Heart left ventricle (tissue), 16 donors: ENCODE measurements at regions not wholly inside any gene's neighbourhood (a gene's known extent, or its start where the extent isn't known, plus 50 kb on each side); places are given as distances from the start of the nearest gene placed in this dataset.

Experiments used
- ATAC-seq, 4 donors: fragments of 200-7000 bp; cut with Tn5 transposase; one replicate each; pipeline ENCODE4 v1.9.1; 2020 to 2022; ENCODE audit warnings: moderate library complexity in 4 of 4, mild to moderate bottlenecking in 3 of 4, moderate number of reproducible peaks in 1 of 4
- DNase-seq, 5 donors: peaks; one replicate each; pipeline ENCODE4 v3.0.0-alpha.2; 2020
- H3K27ac ChIP-seq, 12 donors: fragments of 200-600 bp; sonication (generic) in 4 of 12; one replicate each; pipeline versions ENCODE4 v1.5.0 to v1.8.0; 2016 to 2022; ENCODE audit warnings: mild to moderate bottlenecking in 2 of 12
- H3K27me3 ChIP-seq, 9 donors: fragments of 200-600 bp; sonication (generic) in 2 of 9; one replicate each; pipeline versions ENCODE4 v1.5.1 to v1.8.0; 2016 to 2022; ENCODE audit warnings: mild to moderate bottlenecking in 3 of 9
- H3K36me3 ChIP-seq, 9 donors: fragments of 200-600 bp; sonication (generic) in 2 of 9; one replicate each; pipeline versions ENCODE4 v1.5.0 to v1.8.0; 2018 to 2022; ENCODE audit warnings: mild to moderate bottlenecking in 2 of 9
- H3K4me1 ChIP-seq, 12 donors: fragments of 200-600 bp; sonication (generic) in 4 of 12; one replicate each; pipeline versions ENCODE4 v1.5.0 to v1.8.0; 2016 to 2022; ENCODE audit warnings: mild to moderate bottlenecking in 3 of 12
- H3K4me3 ChIP-seq, 12 donors: fragments of 200-600 bp; sonication (generic) in 4 of 12; one replicate each; pipeline versions ENCODE4 v1.5.0 to v1.8.0; 2017 to 2022; ENCODE audit warnings: mild to moderate bottlenecking in 9 of 12, moderate library complexity in 4 of 12
- H3K9me3 ChIP-seq, 12 donors: fragments of 200-600 bp; sonication (generic) in 4 of 12; one replicate each; pipeline versions ENCODE4 v1.5.0 to v1.8.0; 2016 to 2022; ENCODE audit warnings: mild to moderate bottlenecking in 1 of 12
- POLR2A ChIP-seq, 2 donors: fragments of 450-650 bp; IDR thresholded peaks; one replicate each; pipeline ENCODE4 v1.6.1; 2017; ENCODE audit warnings: antibody characterized with exemption in 2 of 2, mild to moderate bottlenecking in 2 of 2, moderate library complexity in 2 of 2
- WGBS, 4 donors: extraction: QIAGEN DNeasy Blood & Tissue Kit in 2 of 4; methylation state at CpG; one replicate each; pipeline versions ENCODE4 v1.1.5 to v1.1.7; 2013 to 2018; 5-methylcytosine and 5-hydroxymethylcytosine counted together
- intact Hi-C, 10 donors: fragments of 100-400 bp; cut with DNase I; formaldehyde crosslinking; loops; one replicate each; pipeline versions ENCODE4 v1.11.1 to v1.14.2; 2022
- TF ChIP-seq, protein P1 (sequence below), 12 donors: fragments of 200-600 bp; sonication (generic) in 4 of 12; IDR thresholded peaks; one replicate each; pipeline versions ENCODE4 v1.5.0 to v1.8.0; 2018 to 2022; ENCODE audit warnings: antibody characterized with exemption in 12 of 12, mild to moderate bottlenecking in 5 of 12
- donor health status: ischemic (EF 13 %, LVEDD 7.1; RV severe dilation, severe dysfunction).
- donor health status: healthy with polysubstance abuse.
- donor health status: DM: no; HTN: yes; CAD: no.
- donor health status: DM: no; HTN: no; CAD: no.
- donor health status: ischemic (EF 25% LVEDD 6.9; RV normal size, moderate dysfunction).
- donor health status: ischemic (EF 25% LVEDD 5.7; RV mildly dilated, moderate dysfunction).
- donor health status: healthy.
- donor health status: DM: yes; HTN: yes; CAD: no.
- donor health status: ischemic (EF 35%, LVEDD 5.7; RV mildly dilated, moderate dysfunction).
- donor health status: nonischemic (EF 11% LVEDD 7.7; RV severe dilation, severe dysfunction).
- donor health status: DM: yes; HTN: yes; CAD: no.
- donor health status: PGD.
- donor health status: ischemic (EF 29% LVEDD 5.4; RV normal size, mild dysfunction).
- donor health status: nonischemic (EF 23%, LVEDD 6.1; RV moderate dilation, normal function).

DNA sequence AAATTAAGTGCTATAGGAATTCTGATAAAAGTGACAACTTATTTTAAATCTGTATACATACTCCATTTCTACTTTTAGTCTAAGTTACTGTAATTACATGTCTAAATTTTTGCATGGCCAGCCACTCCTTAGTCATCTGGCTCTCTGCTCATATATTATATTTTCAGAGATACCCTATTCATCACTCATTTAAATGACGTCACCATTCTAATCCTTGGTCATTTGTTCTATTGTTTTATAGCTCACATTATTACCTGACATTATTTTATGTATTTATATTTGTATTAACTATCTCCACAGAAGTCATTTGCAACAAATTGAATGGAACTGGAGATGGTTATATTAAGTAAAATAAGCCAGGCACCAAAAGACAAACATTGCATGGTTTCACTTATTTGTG, 179.6 kb upstream of the CXorf51A start:
- Histone ChIP-seq H3K27ac (no peak overlapping the region), H3K36me3 (no peaks in the 10 kb centered on the region), H3K4me1 (no peaks in the 10 kb centered on the region), H3K27me3 (no peaks in the 10 kb centered on the region), H3K9me3 (no peaks in the 10 kb centered on the region), H3K4me3 (no peak overlapping the region)
- WGBS, 4 donors = 52 to 83% (median 67%) methylated on average over 1 of the region's 1 CpG
- intact Hi-C loops = no loop called here
- ATAC-seq = no peak
- no peak for TF ChIP-seq POLR2A (IDR thresholded peaks at IDR 0.05)
- TF ChIP-seq, protein P1, sequence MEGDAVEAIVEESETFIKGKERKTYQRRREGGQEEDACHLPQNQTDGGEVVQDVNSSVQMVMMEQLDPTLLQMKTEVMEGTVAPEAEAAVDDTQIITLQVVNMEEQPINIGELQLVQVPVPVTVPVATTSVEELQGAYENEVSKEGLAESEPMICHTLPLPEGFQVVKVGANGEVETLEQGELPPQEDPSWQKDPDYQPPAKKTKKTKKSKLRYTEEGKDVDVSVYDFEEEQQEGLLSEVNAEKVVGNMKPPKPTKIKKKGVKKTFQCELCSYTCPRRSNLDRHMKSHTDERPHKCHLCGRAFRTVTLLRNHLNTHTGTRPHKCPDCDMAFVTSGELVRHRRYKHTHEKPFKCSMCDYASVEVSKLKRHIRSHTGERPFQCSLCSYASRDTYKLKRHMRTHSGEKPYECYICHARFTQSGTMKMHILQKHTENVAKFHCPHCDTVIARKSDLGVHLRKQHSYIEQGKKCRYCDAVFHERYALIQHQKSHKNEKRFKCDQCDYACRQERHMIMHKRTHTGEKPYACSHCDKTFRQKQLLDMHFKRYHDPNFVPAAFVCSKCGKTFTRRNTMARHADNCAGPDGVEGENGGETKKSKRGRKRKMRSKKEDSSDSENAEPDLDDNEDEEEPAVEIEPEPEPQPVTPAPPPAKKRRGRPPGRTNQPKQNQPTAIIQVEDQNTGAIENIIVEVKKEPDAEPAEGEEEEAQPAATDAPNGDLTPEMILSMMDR (IDR thresholded peaks at IDR 0.05) = no peak
- no peak for DNase-seq

DNA sequence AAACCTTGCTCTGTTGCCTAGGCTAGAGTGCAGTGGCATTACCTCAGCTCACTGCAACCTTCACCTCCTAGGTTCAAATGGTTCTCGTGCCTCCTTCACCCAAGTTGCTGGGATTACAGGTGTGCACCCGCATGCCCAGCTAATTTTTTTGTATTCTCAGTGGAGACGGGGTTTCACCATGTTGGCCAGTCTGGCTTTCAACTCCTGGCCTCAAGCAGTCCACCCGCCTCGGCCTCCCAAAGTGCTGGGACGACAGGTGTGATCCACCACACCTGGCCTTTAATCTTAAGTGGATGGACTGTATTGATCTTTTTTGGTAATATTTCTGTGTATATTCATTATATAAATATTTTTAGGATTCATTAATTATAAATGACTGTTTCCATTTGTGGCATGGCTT, 158.7 kb upstream of the CXorf51A start:
- Histone ChIP-seq H3K9me3 (no peaks in the 10 kb centered on the region), H3K4me1 (no peaks in the 10 kb centered on the region)
- intact Hi-C loops = no loop called here

DNA sequence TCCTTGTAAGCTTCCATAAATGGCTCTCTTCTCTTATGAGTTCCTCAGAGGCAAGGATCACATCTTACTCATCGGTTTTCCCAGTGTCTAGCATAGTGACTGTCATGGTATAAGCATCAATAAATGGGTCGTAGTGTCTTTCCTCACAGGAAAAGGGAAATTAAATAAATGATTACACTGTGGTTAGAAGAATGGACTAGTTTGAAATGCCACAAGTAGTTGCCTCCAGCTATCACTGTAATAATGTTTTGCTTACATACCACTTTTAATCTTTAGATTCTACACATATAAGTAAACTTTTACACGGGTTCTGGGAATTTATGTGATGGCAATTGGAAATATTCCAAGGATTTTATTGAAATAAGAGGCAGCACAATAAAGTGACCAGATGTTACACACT, 152.8 kb upstream of the CXorf51A start:
- ATAC-seq (no peak), DNase-seq (no peak)
- Histone ChIP-seq H3K4me1 (no peaks in the 10 kb centered on the region), H3K36me3 (no peaks in the 10 kb centered on the region), H3K4me3 (no peak overlapping the region), H3K27me3 (no peaks in the 10 kb centered on the region), H3K9me3 (no peaks in the 10 kb centered on the region), H3K27ac (no peak overlapping the region)
- 41 to 69% (median 61%) methylated on average over 3 of the region's 3 CpGs for WGBS, 4 donors
- intact Hi-C loops = no loop called here
- TF ChIP-seq, protein P1 (IDR thresholded peaks at IDR 0.05) = no peak
- no peak for TF ChIP-seq POLR2A (IDR thresholded peaks at IDR 0.05)

More for the DNA sequence above, 158.7 kb upstream of the CXorf51A start:
- Histone ChIP-seq H3K27me3 (no peaks in the 10 kb centered on the region), H3K27ac (no peak overlapping the region), H3K36me3 (no peaks in the 10 kb centered on the region), H3K4me3 (no peak overlapping the region)
- WGBS, 4 donors = 72 to 85% (median 77%) methylated on average over 6 of the region's 6 CpGs
- ATAC-seq = no peak
- no peak for TF ChIP-seq POLR2A (IDR thresholded peaks at IDR 0.05)
- TF ChIP-seq, protein P1 (IDR thresholded peaks at IDR 0.05) = no peak
- no peak for DNase-seq

DNA sequence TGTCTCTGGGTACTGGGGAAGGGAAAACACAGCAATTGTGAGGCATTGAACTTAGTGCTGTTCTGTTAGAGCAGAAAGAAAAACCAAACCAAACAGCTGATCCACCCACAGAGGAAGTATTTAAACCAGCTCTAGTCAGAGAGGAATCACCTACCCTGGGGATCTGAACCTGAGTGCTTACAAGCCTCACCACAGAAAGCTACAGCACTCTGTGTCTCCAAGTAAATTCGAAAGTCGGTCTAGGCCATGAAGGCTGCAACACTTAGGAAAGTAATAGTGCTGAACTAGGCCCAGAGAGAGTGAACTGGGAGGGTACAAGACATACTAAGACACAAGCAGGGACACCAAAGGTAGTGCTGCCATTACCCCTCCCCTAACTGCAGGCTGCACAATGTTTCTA, 142.2 kb upstream of the CXorf51A start:
- Histone ChIP-seq H3K36me3 (no peaks in the 10 kb centered on the region), H3K27ac (no peak overlapping the region), H3K4me3 (no peak overlapping the region), H3K4me1 (no peaks in the 10 kb centered on the region), H3K27me3 (no peaks in the 10 kb centered on the region), H3K9me3 (peaks cover 0 to 10% (median 0%) of the 10 kb centered on the region in 12 donors)
- 50 to 71% (median 67%) methylated on average over 2 of the region's 2 CpGs for WGBS, 4 donors
- ATAC-seq = no peak
- DNase-seq = no peak
- intact Hi-C loops = no loop called here
- TF ChIP-seq, protein P1 (IDR thresholded peaks at IDR 0.05) = no peak
- no peak for TF ChIP-seq POLR2A (IDR thresholded peaks at IDR 0.05)
